ENCODE measurements at regions not wholly inside any gene's neighbourhood (a gene's known extent, or its start where the extent isn't known, plus 50 kb on each side); places are given as distances from the start of the nearest gene placed in this dataset.

- no peak for TF ChIP-seq CTCF (IDR thresholded peaks at IDR 0.05; ENCODE audit: low read depth, low read length)
- no peak for TF ChIP-seq POLR2A (IDR thresholded peaks at IDR 0.05; ENCODE audit: extremely low read depth, insufficient read length)
- no peak for TF ChIP-seq MYC (IDR thresholded peaks at IDR 0.05; ENCODE audit: low read depth, low read length)
- no peak for TF ChIP-seq MAX (IDR thresholded peaks at IDR 0.05; ENCODE audit: low read depth, low read length)
- peak; percentile 62 for DNase-seq (ENCODE audit: low read depth)
These were observed 96.3 kb upstream of the SLC44A3 start for GRCh38 chr1:94723894-94724293.

GRCh38 chr1:94723463-94723862 is 96.7 kb upstream of the SLC44A3 start:
- no peak for DNase-seq (ENCODE audit: low read depth)
- no peak for TF ChIP-seq CTCF (IDR thresholded peaks at IDR 0.05; ENCODE audit: low read depth, low read length)
- TF ChIP-seq MYC (IDR thresholded peaks at IDR 0.05; ENCODE audit: low read depth, low read length) = no peak
- no peak for TF ChIP-seq MAX (IDR thresholded peaks at IDR 0.05; ENCODE audit: low read depth, low read length)
- no peak for TF ChIP-seq POLR2A (IDR thresholded peaks at IDR 0.05; ENCODE audit: extremely low read depth, insufficient read length)
- no peak overlapping the region for H3K4me3 ChIP-seq (ENCODE audit: low read depth, low read length)

More at GRCh38 chr1:94723894-94724293, 96.3 kb upstream of the SLC44A3 start:
- no peak overlapping the region for H3K4me3 ChIP-seq (ENCODE audit: low read depth, low read length)

- no peak for TF ChIP-seq CTCF (IDR thresholded peaks at IDR 0.05; ENCODE audit: low read depth, low read length)
- no peak for TF ChIP-seq MAX (IDR thresholded peaks at IDR 0.05; ENCODE audit: low read depth, low read length)
- no peak for TF ChIP-seq POLR2A (IDR thresholded peaks at IDR 0.05; ENCODE audit: extremely low read depth, insufficient read length)
- no peak for TF ChIP-seq MYC (IDR thresholded peaks at IDR 0.05; ENCODE audit: low read depth, low read length)
- peak; percentile 55 for DNase-seq (ENCODE audit: low read depth)
- H3K4me3 ChIP-seq (ENCODE audit: low read depth, low read length) = no peak overlapping the region
These were observed 98.0 kb upstream of the SLC44A3 start for GRCh38 chr1:94722181-94722580.

GRCh38 chr1:94721240-94721639 is 98.9 kb upstream of the SLC44A3 start:
- DNase-seq (ENCODE audit: low read depth) = peak; percentile 96
- TF ChIP-seq CTCF (IDR thresholded peaks at IDR 0.05; ENCODE audit: low read depth, low read length) (no peak), MAX (IDR thresholded peaks at IDR 0.05; ENCODE audit: low read depth, low read length) (peak; percentile 75), POLR2A (IDR thresholded peaks at IDR 0.05; ENCODE audit: extremely low read depth, insufficient read length) (no peak), MYC (IDR thresholded peaks at IDR 0.05; ENCODE audit: low read depth, low read length) (no peak; the same call in 1 of the 2 replicates)
- peak overlapping the region; percentile 21 for H3K4me3 ChIP-seq (ENCODE audit: low read depth, low read length)

- no peak overlapping the region for H3K4me3 ChIP-seq (ENCODE audit: low read depth, low read length)
- peak; percentile 94 for DNase-seq (ENCODE audit: low read depth)
- TF ChIP-seq CTCF (IDR thresholded peaks at IDR 0.05; ENCODE audit: low read depth, low read length) = no peak
- TF ChIP-seq MYC (IDR thresholded peaks at IDR 0.05; ENCODE audit: low read depth, low read length) = peak; percentile 73
- TF ChIP-seq POLR2A (IDR thresholded peaks at IDR 0.05; ENCODE audit: extremely low read depth, insufficient read length) = no peak
- peak; percentile 87 for TF ChIP-seq MAX (IDR thresholded peaks at IDR 0.05; ENCODE audit: low read depth, low read length)
These were observed 100.0 kb upstream of the SLC44A3 start for GRCh38 chr1:94719926-94720793.

All from NB4 (cell line).